DOHH2 (cell line): ENCODE measurements at regions not wholly inside any gene's neighbourhood (a gene's known extent, or its start where the extent isn't known, plus 50 kb on each side); places are given as distances from the start of the nearest gene placed in this dataset.

Experiments used
- H3F3A ChIP-seq: fragments of 200-600 bp; sonication (generic), shearing (Covaris generic); 2 replicates; pipeline ENCODE4 v1.6.0; 2016; ENCODE audit warnings: antibody characterized with exemption, mild to moderate bottlenecking; ENCODE audit not compliant: control insufficient read depth, insufficient read depth
- H3K27ac ChIP-seq: fragments of 200-600 bp; sonication (generic); 2 replicates; pipeline ENCODE4 v1.5.1; 2014; ENCODE audit warnings: low read depth, mild to moderate bottlenecking, low read length, moderate library complexity
- H3K27me3 ChIP-seq: fragments of 200-600 bp; sonication (generic); 2 replicates; pipeline ENCODE4 v1.6.1; 2014; ENCODE audit warnings: mild to moderate bottlenecking, low read length, mixed read lengths; ENCODE audit not compliant: control insufficient read depth
- H3K36me3 ChIP-seq: fragments of 200-600 bp; sonication (generic); 2 replicates; pipeline ENCODE4 v1.6.1; 2014; ENCODE audit warnings: mild to moderate bottlenecking, low read length, moderate library complexity, mixed read lengths; ENCODE audit not compliant: control insufficient read depth
- H3K4me1 ChIP-seq: fragments of 200-600 bp; sonication (generic); 2 replicates; pipeline ENCODE4 v1.6.1; 2014; ENCODE audit warnings: mild to moderate bottlenecking, low read length, mixed read lengths; ENCODE audit not compliant: control insufficient read depth
- H3K4me2 ChIP-seq: fragments of 200-600 bp; sonication (generic); 2 replicates; pipeline ENCODE4 v1.6.0; 2014; ENCODE audit warnings: mild to moderate bottlenecking, low read length, moderate library complexity
- H3K4me3 ChIP-seq: fragments of 200-600 bp; sonication (generic); 2 replicates; pipeline ENCODE4 v1.5.1; 2014; ENCODE audit warnings: mild to moderate bottlenecking, low read length, mixed read lengths
- H3K79me2 ChIP-seq: fragments of 200-600 bp; sonication (generic); 2 replicates; pipeline ENCODE4 v1.6.1; 2014; ENCODE audit warnings: mild to moderate bottlenecking, low read length, mixed read lengths; ENCODE audit not compliant: control insufficient read depth
- H3K9me2 ChIP-seq: fragments of 200-600 bp; sonication (generic); replicated peaks from 2 replicates; pipeline ENCODE4 v1.6.1; 2014; ENCODE audit warnings: mild to moderate bottlenecking, low read length, mixed read lengths; ENCODE audit not compliant: control insufficient read depth
- H3K9me3 ChIP-seq: fragments of 200-600 bp; sonication (generic); 2 replicates; pipeline ENCODE4 v1.6.1; 2014; ENCODE audit warnings: antibody characterized with exemption, low read length, mixed read lengths; ENCODE audit not compliant: control insufficient read depth, insufficient read depth
- H4K20me1 ChIP-seq: fragments of 200-600 bp; sonication (generic); 2 replicates; pipeline ENCODE4 v1.6.0; 2014; ENCODE audit warnings: low read depth, mild to moderate bottlenecking, antibody characterized with exemption, low read length, moderate library complexity; ENCODE audit not compliant: control insufficient read depth, insufficient read depth
- EZH2phosphoT487 ChIP-seq: fragments of 200-600 bp; sonication (generic); IDR thresholded peaks from 2 replicates; pipeline ENCODE4 v1.6.1; 2017; ENCODE audit warnings: borderline replicate concordance, mild to moderate bottlenecking, antibody characterized with exemption, low read length, moderate library complexity, mixed read lengths
- TF ChIP-seq, protein P1 (sequence below): fragments of 200-600 bp; sonication (generic); IDR thresholded peaks from one replicate; pipeline ENCODE4 v1.5.1; 2014; ENCODE audit warnings: antibody characterized with exemption, mild to moderate bottlenecking, low read depth, low read length; ENCODE audit not compliant: poor library complexity, severe bottlenecking

DNA sequence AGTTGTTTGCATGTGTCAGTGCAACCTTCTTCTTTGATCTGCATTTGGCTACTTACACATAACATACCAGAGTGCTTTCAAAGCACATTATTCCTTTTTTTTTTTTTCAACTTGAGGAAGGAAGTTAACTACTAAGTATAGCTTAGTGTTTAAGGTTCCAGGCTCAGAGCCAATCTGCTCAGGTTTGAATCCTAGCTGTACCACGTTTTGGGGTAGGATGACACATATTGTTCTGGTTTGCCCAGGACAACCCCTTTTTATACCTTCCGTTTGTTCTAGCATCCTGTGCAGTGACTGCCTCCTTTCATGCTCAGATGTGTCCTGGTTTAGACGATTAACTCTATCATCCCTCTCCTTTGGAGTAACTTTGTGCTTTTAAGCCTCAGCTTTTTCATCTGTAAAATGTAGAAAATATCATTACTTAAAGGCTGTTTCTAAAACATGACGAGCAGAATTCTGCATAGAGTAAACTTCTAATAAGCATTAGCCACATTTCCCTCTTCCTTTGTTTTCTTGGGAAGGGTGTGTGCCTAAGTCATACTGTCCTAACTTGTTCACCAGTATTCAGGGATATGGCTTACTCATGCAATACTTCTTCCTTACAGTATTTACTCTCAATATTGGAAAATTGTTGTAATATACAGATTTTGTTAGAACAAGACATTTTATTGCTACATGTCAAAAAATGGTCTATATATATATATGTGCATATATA is 281.3 kb downstream of the C4orf33 start:
- Histone ChIP-seq H3K9me2 (no peaks in the 10 kb centered on the region), H3K27ac (no peak overlapping the region), H3K9me3 (no peaks in the 10 kb centered on the region), H3K79me2 (no peaks in the 10 kb centered on the region), H3K27me3 (no peaks in the 10 kb centered on the region), H4K20me1 (no peaks in the 10 kb centered on the region), H3K4me1 (no peaks in the 10 kb centered on the region), H3K36me3 (no peaks in the 10 kb centered on the region), H3K4me2 (no peak overlapping the region), H3F3A (no peaks in the 10 kb centered on the region), H3K4me3 (no peak overlapping the region)
- TF ChIP-seq EZH2phosphoT487 = no peak
- TF ChIP-seq, protein P1, sequence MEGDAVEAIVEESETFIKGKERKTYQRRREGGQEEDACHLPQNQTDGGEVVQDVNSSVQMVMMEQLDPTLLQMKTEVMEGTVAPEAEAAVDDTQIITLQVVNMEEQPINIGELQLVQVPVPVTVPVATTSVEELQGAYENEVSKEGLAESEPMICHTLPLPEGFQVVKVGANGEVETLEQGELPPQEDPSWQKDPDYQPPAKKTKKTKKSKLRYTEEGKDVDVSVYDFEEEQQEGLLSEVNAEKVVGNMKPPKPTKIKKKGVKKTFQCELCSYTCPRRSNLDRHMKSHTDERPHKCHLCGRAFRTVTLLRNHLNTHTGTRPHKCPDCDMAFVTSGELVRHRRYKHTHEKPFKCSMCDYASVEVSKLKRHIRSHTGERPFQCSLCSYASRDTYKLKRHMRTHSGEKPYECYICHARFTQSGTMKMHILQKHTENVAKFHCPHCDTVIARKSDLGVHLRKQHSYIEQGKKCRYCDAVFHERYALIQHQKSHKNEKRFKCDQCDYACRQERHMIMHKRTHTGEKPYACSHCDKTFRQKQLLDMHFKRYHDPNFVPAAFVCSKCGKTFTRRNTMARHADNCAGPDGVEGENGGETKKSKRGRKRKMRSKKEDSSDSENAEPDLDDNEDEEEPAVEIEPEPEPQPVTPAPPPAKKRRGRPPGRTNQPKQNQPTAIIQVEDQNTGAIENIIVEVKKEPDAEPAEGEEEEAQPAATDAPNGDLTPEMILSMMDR = no peak

DNA sequence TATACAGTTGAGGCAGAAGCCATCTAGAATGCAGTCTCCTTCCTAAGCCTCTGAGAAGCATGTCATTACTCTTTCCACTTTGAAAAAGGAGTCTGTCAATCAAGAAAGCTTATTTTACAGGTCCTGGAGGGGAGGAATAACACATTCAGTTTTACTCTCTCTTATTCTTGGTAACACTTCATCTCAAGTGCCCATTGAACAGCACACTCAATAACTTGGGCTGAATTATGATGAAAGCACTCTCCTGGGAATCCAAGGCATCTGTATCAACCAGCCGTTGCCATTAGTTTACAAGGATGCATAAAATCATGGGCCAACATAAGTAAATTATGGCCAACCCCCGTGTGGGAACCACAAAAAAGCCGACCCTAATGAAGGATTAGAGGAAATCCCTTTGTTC is 282.4 kb downstream of the C4orf33 start:
- TF ChIP-seq EZH2phosphoT487 = no peak
- TF ChIP-seq, protein P1 = no peak
- Histone ChIP-seq H4K20me1 (no peaks in the 10 kb centered on the region), H3K36me3 (no peaks in the 10 kb centered on the region), H3K4me2 (no peak overlapping the region), H3K27ac (no peak overlapping the region), H3F3A (no peaks in the 10 kb centered on the region), H3K9me3 (no peaks in the 10 kb centered on the region), H3K9me2 (no peaks in the 10 kb centered on the region), H3K79me2 (no peaks in the 10 kb centered on the region), H3K4me3 (no peak overlapping the region), H3K4me1 (no peaks in the 10 kb centered on the region), H3K27me3 (no peaks in the 10 kb centered on the region)

DNA sequence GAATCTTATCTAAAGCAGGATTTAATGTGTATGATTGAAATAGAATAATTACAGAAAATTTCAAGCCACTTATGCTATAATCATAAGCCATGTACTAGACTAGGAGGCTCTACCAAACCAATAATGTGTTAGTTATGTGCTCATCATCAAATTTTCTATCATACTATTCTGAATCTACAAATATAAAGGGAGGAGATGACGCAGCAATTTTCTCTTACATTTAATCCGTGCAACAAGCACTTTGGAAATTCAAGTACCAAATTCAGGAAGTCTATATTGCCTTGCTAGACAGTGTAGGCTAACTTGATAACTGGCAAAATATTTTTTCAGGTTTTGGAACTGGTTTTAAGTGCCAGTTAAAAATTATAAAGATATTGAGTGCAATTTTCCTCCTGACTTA is 283.5 kb downstream of the C4orf33 start:
- no peaks in the 10 kb centered on the region for H4K20me1 ChIP-seq
- no peak overlapping the region for H3K4me2 ChIP-seq
- no peaks in the 10 kb centered on the region for H3K9me2 ChIP-seq
- no peaks in the 10 kb centered on the region for H3K4me1 ChIP-seq
- no peak overlapping the region for H3K4me3 ChIP-seq
- H3K36me3 ChIP-seq = no peaks in the 10 kb centered on the region
- no peaks in the 10 kb centered on the region for H3K27me3 ChIP-seq
- TF ChIP-seq, protein P1 = no peak
- no peak for TF ChIP-seq EZH2phosphoT487
- H3K27ac ChIP-seq = no peak overlapping the region
- no peaks in the 10 kb centered on the region for H3F3A ChIP-seq
- H3K9me3 ChIP-seq = no peaks in the 10 kb centered on the region
- no peaks in the 10 kb centered on the region for H3K79me2 ChIP-seq
